NCI-H187 (cell line): ENCODE measurements at regions not wholly inside any gene's neighbourhood (a gene's known extent, or its start where the extent isn't known, plus 50 kb on each side); places are given as distances from the start of the nearest gene placed in this dataset.

Experiments used
- DNase-seq, 2 experiments: peaks; one replicate each; lab custom pipeline; 2025; lab: John Stamatoyannopoulos, UW

DNA sequence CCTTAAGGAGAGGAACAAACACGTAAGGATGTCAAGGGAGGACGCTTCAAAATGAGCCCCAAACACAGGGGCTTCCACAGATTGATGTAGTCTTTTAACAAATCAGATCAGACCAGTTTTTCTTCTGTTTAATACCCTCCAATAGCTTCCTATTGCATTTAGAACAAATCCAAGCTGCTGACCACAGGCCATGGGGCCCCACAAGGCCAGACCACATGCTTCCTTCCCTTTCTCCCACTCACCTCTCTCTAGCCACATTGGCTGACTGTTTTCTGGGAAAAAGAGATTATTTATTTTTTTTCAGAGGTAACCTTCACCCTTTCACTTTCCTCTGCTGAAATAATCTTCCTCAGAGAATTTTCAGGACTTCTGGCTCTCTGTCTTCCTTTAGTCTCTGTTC lies 380.6 kb downstream of the SIPA1L2 start:
- DNase-seq = no peak

GRCh38 chr1:232248276-232248820 lies 381.6 kb downstream of the SIPA1L2 start:
- no peak for DNase-seq

- no peak for DNase-seq
These were observed 382.3 kb downstream of the SIPA1L2 start for GRCh38 chr1:232247669-232248068.

- no peak for DNase-seq
These were observed 385.5 kb downstream of the SIPA1L2 start for GRCh38 chr1:232244426-232244825.

- DNase-seq = no peak
These were observed 389.9 kb downstream of the SIPA1L2 start for GRCh38 chr1:232239998-232240397.

- no peak for DNase-seq
These were observed 390.4 kb downstream of the SIPA1L2 start for GRCh38 chr1:232239522-232239921.

DNA sequence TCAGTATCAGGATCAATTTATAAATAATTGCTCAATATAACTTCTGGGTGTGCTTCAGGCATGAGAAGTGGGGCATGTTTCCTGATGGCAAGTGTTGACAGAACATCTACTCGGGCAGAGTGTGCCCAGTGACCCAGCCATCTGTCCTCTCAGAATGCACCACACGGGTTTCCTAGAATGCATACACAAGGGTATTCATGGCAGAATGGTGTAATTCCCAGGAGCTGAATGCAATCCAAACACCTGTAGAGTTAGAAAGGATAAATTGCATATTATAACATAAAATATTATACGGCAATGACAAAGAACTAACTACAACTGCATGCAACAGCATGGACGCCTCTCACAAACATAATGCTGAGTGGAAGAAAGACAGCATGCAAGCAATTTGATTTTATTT lies 391.9 kb downstream of the SIPA1L2 start:
- DNase-seq = no peak

GRCh38 chr1:232227306-232227705 lies 402.6 kb downstream of the SIPA1L2 start:
- DNase-seq = no peak

GRCh38 chr1:232226197-232226712 lies 403.7 kb downstream of the SIPA1L2 start:
- DNase-seq = peak in 1 of 2 experiments; percentile 41

- DNase-seq = no peak
These were observed 404.4 kb downstream of the SIPA1L2 start for GRCh38 chr1:232225336-232226131.

- DNase-seq = no peak
These were observed 406.0 kb downstream of the SIPA1L2 start for GRCh38 chr1:232223887-232224286.

- no peak for DNase-seq
These were observed 406.7 kb downstream of the SIPA1L2 start for GRCh38 chr1:232223183-232223708.

DNA sequence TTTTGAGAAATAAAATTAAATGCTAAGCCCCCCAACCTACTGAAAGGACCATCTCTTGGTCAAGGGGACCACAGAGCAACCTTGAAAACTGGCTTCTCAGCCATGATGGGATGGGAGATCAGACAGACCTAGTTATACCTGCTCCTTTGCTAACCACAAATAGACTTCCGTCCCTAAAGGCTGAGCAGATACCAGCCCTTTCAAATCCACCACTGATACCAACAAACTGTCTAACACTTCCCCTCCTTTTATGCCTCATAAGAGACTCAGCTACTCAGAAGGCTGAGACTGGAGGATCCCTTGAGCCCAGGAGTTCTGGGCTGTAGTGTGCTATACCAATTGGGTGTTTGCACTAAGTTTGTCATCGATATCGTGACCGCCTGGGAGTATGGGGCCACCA lies 407.3 kb downstream of the SIPA1L2 start:
- no peak for DNase-seq

DNA sequence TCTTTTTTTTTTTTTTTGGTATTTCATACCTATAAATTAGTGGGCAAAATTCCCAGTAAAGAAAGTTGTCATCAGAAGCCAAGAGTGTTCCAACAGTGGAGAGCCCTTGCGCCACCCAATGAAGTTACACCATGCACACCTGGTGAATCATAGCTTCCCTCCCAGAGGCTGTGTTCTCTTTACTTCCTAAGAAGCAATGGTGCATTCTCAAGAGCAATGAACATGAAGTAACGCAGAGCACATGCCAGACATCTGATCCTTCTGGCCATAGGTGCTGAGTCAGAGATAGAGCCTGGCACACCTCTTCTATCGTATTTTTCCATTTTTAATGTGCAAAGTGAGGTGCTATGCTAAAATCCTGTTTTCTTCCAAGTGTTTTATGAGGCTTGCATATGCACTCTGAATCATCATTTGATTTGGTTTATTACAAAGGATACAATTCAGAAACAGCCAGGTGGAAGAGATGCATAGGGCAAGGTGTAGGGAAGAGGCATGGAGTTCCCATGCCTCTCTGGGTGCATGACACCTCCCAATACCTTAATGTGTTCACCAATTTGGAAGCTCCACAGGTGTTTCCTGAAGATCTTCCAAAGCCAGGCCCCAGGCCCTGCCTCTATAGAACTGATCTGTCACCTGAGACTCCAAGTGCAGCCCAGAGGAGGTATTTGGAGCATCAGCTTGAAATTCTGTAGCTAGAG lies 408.0 kb downstream of the SIPA1L2 start:
- DNase-seq = no peak

GRCh38 chr1:232218955-232219865 lies 410.7 kb downstream of the SIPA1L2 start:
- DNase-seq = no peak

DNA sequence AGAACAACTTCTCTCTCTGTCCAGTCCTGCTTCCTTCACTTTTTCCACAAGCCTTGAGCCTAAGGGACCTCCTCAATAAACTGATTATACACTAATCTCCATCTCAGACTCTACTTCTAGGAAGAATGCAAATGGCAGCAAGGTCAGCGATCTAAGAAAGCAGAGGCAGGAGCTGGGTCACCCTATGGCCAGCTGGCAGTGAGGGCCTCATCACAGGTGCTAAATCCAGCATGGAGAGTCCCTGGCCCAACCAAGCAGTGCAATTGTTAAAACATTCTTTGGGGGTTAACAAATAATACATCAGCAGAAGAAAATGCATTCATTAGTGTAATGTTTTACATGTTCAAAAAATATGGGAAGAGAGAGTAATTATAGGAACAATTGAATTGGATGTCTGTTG lies 416.0 kb downstream of the SIPA1L2 start:
- no peak for DNase-seq

DNA sequence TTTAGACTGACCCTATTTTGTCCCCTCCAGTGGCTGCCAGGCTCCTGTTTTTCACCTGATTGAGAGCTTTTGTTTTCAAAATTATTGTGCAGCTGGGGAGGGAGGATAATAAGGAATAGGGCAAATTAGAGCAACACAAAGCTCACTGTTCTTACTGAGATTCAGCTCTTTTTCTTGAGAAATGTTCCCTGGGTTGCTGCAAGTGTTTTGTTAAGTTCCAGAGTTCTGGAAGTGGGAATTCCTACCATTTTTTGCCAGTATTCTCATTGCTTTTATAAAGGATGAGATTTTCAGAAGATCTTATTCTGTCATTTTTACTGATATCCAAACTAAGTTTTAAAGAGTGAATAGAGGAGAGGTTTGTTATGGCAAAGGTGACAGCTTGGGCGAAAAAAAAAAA lies 417.7 kb downstream of the SIPA1L2 start:
- no peak for DNase-seq

DNA sequence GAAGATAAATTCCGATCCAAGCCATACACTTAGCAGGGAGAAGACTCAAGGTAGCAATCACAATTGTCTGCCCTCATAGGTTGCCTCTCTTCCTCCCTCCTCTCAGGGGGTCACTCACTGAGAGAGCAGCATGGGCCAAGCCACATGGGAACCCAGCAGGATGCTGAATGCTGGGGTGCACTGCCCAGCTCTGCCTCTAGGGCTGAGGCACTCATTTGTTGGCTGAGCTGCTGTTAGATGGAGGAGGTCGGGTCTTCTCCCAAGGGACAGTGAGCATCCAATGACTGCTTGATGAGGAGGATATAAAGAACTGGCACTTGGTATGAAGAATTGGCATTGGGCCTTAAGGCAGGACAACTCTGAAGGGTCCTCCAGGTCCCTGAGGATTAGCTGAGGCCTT lies 418.8 kb downstream of the SIPA1L2 start:
- no peak for DNase-seq

DNA sequence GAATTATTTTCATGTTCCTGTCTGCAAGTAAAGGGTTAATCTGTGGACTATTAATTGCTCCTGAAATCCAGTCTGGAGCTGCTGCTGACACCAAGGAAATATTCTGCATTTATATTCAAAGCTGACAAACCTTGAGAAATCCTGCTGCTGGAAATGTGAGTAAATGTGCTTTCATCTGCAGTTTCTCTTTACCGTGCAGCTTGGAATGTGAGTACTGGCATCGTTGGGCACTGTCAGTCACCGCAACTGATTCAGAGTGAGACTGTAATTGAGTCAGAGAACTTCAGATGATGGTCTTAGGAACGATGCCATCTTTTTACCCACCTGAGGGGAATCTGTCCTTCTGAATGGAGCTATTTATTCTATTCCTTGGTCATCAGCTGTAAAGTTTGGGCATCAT lies 420.6 kb downstream of the SIPA1L2 start:
- no peak for DNase-seq

- no peak for DNase-seq
These were observed 422.7 kb downstream of the SIPA1L2 start for GRCh38 chr1:232207073-232207866.

DNA sequence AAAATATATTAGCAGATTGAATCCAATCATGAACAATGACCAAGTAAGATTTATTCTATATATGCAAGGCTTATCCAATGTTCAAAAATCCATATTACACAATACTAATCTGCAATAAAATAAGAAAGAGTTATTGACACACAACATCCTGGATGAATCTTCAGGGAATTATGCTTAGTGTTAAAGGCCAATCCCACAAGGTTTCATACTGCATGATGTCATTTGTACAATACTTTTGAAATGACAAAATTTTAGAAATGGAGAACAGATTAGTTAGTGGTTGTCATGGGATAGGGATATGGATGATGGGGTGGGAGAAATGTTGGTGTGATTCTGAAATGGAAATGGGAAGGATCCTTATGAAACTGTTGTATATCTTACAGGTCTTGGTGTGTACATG lies 425.7 kb downstream of the SIPA1L2 start:
- no peak for DNase-seq
